NAMALWA (cell line): ENCODE measurements at regions not wholly inside any gene's neighbourhood (a gene's known extent, or its start where the extent isn't known, plus 50 kb on each side); places are given as distances from the start of the nearest gene placed in this dataset.

Source experiments
- DNase-seq: peaks from one replicate; pipeline ENCODE4 v3.0.0-alpha.2; 2015; ENCODE audit warnings: low spot score

- no peak for DNase-seq
These were observed 61.8 kb upstream of the TRPM3 start for GRCh38 chr9:71183251-71183650.

GRCh38 chr9:71179183-71179582 is 57.8 kb upstream of the TRPM3 start:
- DNase-seq = no peak

GRCh38 chr9:71177901-71178300 is 56.5 kb upstream of the TRPM3 start:
- no peak for DNase-seq

- no peak for DNase-seq
These were observed 50.1 kb upstream of the TRPM3 start for GRCh38 chr9:71171517-71171916.
